Stomach (tissue), 4 donors: ENCODE measurements at regions not wholly inside any gene's neighbourhood (a gene's known extent, or its start where the extent isn't known, plus 50 kb on each side); places are given as distances from the start of the nearest gene placed in this dataset.

ENCODE experiments used
- CTCF ChIP-seq, 7 experiments: fragments of 450-650 bp in 4 of 7; fragments of 200-600 bp in 3 of 7; sonication (generic) in 3 of 7; IDR thresholded peaks; one replicate each; pipeline ENCODE4 v1.5.1; 2016 to 2019; ENCODE audit warnings: antibody characterized with exemption in 7 of 7, control low read depth in 2 of 7, mild to moderate bottlenecking in 1 of 7
- EP300 ChIP-seq: sonication (generic); formaldehyde crosslinking; IDR thresholded peaks from one replicate; pipeline ENCODE4 v1.6.1; 2017; ENCODE audit warnings: antibody characterized with exemption
- POLR2A ChIP-seq, 4 donors: fragments of 450-650 bp; IDR thresholded peaks; one replicate each; pipeline ENCODE4 v1.6.1; 2016; ENCODE audit warnings: antibody characterized with exemption in 4 of 4, control low read depth in 2 of 4, mild to moderate bottlenecking in 1 of 4, moderate library complexity in 1 of 4
- POLR2AphosphoS5 ChIP-seq, 3 donors: sonication (generic); formaldehyde crosslinking; IDR thresholded peaks; one replicate each; pipeline ENCODE4 v1.6.1; 2016; ENCODE audit warnings: antibody characterized with exemption in 3 of 3

GRCh38 chr3:163879172-163879571 lies 1199.1 kb downstream of the SI start:
- TF ChIP-seq CTCF (IDR thresholded peaks at IDR 0.05) (no peak), POLR2A (IDR thresholded peaks at IDR 0.05) (no peak), POLR2AphosphoS5 (IDR thresholded peaks at IDR 0.05) (no peak), EP300 (no peak)
